GM21390 (cell line): ENCODE measurements at regions not wholly inside any gene's neighbourhood (a gene's known extent, or its start where the extent isn't known, plus 50 kb on each side); places are given as distances from the start of the nearest gene placed in this dataset.
"Not testable (repeated sequence)": the region's sequence is repeated elsewhere in the genome, so short reads cannot be mapped to it uniquely, and the experiment has no call there.

Experiments used
- ATAC-seq: cut with Tn5 transposase; IDR thresholded peaks from one replicate; pipeline ENCODE4 v1.9.1; 2021; ENCODE audit not compliant: unreplicated experiment

GRCh38 chr5:68070591-68071281 is 144.8 kb upstream of the PIK3R1 start:
- ATAC-seq: peak; percentile 88

- no peak for ATAC-seq
These were observed 147.5 kb upstream of the PIK3R1 start for GRCh38 chr5:68067976-68068603.

- ATAC-seq: no peak
These were observed 148.3 kb upstream of the PIK3R1 start for GRCh38 chr5:68067291-68067690.

DNA sequence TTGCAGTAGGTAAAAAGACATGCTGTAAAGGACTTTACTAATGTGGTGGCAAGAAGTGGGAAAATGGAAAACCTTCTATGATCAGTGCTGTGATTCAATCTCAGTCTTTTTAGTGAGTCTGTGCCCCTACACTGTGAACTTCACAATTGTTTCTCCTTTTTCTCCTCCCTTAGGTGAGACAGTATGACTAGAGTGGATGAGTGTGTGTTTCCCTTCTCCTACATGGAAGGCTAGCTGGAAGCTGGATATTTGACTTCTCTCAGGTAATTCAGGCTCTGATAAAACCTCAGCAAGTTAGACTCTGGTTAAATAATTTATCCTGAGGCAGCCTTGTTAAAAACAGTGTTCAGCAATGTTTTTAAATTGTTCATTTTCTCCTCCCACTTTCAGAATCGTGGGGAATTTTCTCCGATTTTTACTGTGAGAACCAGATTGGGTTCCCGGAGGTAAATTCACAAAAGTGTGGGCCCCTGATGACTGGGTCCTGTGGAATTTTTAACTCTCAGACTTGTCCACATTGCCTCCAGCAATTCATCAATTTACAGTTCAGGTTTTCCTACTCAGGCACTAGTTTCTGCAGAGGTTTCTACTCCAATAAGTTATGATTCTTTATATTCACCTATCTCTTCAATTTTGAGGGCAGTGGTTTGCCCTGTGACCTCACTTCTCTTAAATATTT is 149.1 kb upstream of the PIK3R1 start:
- no peak for ATAC-seq

GRCh38 chr5:68065321-68065720 is 150.2 kb upstream of the PIK3R1 start:
- not testable (repeated sequence) for ATAC-seq

- ATAC-seq: no peak
These were observed 155.2 kb upstream of the PIK3R1 start for GRCh38 chr5:68060382-68060781.

- ATAC-seq: no peak
These were observed 158.4 kb upstream of the PIK3R1 start for GRCh38 chr5:68057191-68057590.

DNA sequence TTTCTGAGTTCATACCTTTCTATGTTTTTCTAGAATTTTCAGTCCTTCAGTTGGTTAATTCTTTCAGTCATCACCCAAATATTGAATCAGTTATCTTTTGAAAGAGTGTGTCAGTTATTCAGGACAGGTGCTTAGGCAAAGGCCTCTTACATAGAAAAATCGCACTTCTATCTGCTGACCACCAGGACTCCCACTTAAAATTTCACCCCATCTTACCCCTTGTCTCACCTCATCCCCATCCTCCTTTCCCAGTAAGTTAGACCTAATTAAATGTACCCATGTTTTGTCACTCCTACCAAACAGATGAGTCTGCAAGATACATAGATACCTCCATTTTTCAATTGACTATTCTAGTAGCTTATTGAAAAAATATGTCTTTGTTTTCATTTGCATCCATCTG is 159.9 kb upstream of the PIK3R1 start:
- ATAC-seq: no peak

DNA sequence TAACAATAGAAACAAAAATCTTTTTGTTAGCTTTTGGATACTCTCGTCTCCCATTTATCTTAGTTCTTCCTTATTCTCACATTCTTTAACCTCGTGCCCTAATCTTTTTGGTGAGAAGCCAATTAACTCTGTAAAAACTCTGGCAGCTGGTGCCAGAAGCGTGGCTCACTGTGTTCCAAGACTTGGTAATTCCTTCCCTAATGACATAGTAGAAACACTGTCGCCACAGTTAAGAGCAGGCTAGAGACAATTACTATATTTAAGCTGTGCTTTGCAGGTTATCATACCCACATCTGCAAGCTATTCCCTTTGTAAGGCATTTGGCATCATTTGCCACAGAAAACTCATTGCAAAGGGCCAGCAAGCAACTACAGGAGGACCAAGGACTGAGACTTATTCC is 160.9 kb upstream of the PIK3R1 start:
- no peak for ATAC-seq

- ATAC-seq: no peak
These were observed 162.4 kb upstream of the PIK3R1 start for GRCh38 chr5:68053202-68053601.

DNA sequence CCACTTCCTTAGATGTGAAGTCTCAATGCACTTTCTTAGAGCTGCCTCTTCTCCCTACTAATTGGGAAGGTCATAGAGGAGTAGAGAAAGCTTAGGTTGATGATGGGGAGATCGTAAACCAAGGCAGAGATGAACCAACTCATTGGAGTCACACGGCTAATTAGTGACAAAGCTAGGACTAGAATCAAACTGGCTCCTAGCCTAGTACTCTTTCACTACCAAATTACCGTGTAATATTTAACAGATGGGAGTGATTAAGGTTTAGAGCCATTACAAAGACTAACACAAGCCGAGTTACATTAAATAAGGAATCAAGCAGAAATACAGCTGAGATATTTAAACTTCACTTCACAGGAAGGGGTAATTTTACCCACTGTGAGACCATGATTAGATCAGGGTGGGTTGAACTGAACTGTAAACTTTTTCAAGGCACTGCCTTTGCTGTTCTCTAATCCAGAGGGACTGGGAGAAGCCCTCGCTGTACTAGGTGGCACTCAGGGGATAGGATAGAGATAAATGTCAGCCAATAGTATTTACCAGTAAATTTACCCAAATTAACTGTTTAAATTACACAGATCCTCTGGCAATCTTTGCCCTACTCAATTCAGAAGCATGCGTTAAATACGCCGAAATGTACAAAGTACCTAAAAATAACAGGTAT is 166.4 kb upstream of the PIK3R1 start:
- ATAC-seq: no peak

- no peak for ATAC-seq
These were observed 167.0 kb upstream of the PIK3R1 start for GRCh38 chr5:68048516-68048915.

GRCh38 chr5:68048054-68048453 is 167.5 kb upstream of the PIK3R1 start:
- not testable (repeated sequence) for ATAC-seq

DNA sequence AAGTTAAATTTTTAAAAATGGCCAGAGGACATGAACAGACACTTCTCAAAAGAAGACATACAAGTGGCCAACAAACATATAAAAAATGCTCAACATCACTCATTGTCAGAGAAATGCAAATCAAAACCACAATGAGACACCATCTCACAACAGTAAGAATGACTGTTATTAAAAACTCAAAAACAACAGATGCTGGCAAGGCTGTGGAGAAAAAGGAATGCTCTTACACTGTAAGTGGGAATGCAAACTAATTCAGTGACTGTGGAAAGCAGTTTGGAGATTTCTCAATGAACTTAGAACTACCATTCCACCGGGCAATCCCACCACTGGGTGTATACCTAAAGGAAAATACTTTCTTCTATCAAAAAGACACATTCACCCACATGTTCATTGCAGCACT is 168.5 kb upstream of the PIK3R1 start:
- ATAC-seq: no peak

DNA sequence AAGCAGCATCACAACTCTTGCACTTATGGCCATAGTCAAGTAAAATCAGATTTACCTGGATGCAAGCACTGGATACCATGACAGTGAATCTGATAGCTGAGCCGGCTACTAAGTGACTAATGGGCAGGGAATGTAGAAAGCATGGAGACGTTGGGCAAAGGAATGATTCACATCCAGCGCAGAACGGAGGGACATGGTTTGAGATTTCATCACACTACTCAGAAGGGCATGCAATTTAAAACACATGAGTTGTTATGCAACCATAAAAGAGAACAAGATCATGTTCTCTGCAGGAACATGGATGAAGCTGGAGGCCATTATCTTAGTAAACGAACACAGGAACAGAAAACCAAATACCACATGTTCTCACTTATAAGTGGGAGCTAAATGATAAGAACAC is 169.1 kb upstream of the PIK3R1 start:
- ATAC-seq: no peak

- ATAC-seq: peak; percentile 93
These were observed 174.3 kb upstream of the PIK3R1 start for GRCh38 chr5:68041293-68041692.

GRCh38 chr5:68037546-68037945 is 178.0 kb upstream of the PIK3R1 start:
- no peak for ATAC-seq

GRCh38 chr5:68033961-68034571 is 181.5 kb upstream of the PIK3R1 start:
- ATAC-seq: no peak

GRCh38 chr5:68033029-68033428 is 182.5 kb upstream of the PIK3R1 start:
- ATAC-seq: no peak

GRCh38 chr5:68032216-68032762 is 183.3 kb upstream of the PIK3R1 start:
- no peak for ATAC-seq

GRCh38 chr5:68028131-68028727 is 187.3 kb upstream of the PIK3R1 start:
- ATAC-seq: no peak
